Stimulated activated naive B cell treated with anti-CD40 and anti-IgM and Interleukin-4, amounts not matched to agents 10 μg/mL and 1 μg/mL and 100 μg/mL, for 72 hours (primary cell): ENCODE measurements at regions not wholly inside any gene's neighbourhood (a gene's known extent, or its start where the extent isn't known, plus 50 kb on each side); places are given as distances from the start of the nearest gene placed in this dataset.
"Not testable (repeated sequence)": the region's sequence is repeated elsewhere in the genome, so short reads cannot be mapped to it uniquely, and the experiment has no call there.

Source experiments
- ATAC-seq, 2 donors: fragments of 150-1000 bp; cut with Tn5 transposase; replicated peaks; 2 replicates each; pipeline ENCODE4 v1.10.0; 2021; ENCODE audit warnings: moderate library complexity in 1 of 2
- DNase-seq: peaks from one replicate; pipeline ENCODE4 v3.0.0; 2021
- H3K27ac Mint-ChIP-seq: one replicate; pipeline ENCODE4 v1.8.0; 2022; ENCODE audit warnings: mild to moderate bottlenecking, mixed read lengths
- H3K27me3 Mint-ChIP-seq, 2 donors: one replicate each; pipeline ENCODE4 v1.8.0; 2022; ENCODE audit warnings: mixed read lengths in 2 of 2
- H3K36me3 Mint-ChIP-seq, 2 donors: one replicate each; pipeline ENCODE4 v1.8.0; 2022; ENCODE audit warnings: mixed read lengths in 2 of 2, mild to moderate bottlenecking in 1 of 2
- H3K4me1 Mint-ChIP-seq, 2 donors: one replicate each; pipeline ENCODE4 v1.8.0; 2022; ENCODE audit warnings: mixed read lengths in 2 of 2, mild to moderate bottlenecking in 1 of 2
- H3K4me3 Mint-ChIP-seq, 2 donors: one replicate each; pipeline ENCODE4 v1.8.0; 2022; ENCODE audit warnings: mild to moderate bottlenecking in 2 of 2, mixed read lengths in 2 of 2, moderate library complexity in 1 of 2
- H3K9me3 Mint-ChIP-seq, 2 donors: one replicate each; pipeline ENCODE4 v1.8.0; 2022; ENCODE audit warnings: mixed read lengths in 2 of 2, mild to moderate bottlenecking in 1 of 2

DNA sequence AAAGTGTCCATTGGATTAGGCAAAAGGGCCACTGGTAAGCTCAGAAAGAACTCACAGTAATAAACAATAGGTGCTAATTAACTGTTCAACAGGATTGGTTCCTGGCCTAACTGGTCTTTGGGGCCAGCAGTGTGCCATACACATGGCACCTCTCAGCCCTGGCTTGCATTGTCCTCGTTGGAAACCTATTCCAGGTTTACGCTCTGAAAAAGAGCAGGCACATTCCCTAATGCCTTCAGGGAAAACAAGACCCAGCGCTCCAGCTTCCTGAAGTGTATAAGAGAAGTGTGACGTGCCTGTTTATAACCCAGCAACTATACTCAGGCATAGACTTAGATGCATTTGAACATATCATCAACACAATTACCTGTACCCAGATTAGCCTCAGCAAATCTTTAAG, 51.9 kb upstream of the RBM47 start:
- no peak overlapping the region for H3K4me3 Mint-ChIP-seq
- no peaks in the 10 kb centered on the region for H3K36me3 Mint-ChIP-seq
- no peak for DNase-seq
- no peaks in the 10 kb centered on the region for H3K9me3 Mint-ChIP-seq
- peaks cover 9 to 13% of the 10 kb centered on the region in 2 donors for H3K4me1 Mint-ChIP-seq
- no peaks in the 10 kb centered on the region for H3K27me3 Mint-ChIP-seq
- H3K27ac Mint-ChIP-seq, result no peak overlapping the region
- ATAC-seq, result no peak

DNA sequence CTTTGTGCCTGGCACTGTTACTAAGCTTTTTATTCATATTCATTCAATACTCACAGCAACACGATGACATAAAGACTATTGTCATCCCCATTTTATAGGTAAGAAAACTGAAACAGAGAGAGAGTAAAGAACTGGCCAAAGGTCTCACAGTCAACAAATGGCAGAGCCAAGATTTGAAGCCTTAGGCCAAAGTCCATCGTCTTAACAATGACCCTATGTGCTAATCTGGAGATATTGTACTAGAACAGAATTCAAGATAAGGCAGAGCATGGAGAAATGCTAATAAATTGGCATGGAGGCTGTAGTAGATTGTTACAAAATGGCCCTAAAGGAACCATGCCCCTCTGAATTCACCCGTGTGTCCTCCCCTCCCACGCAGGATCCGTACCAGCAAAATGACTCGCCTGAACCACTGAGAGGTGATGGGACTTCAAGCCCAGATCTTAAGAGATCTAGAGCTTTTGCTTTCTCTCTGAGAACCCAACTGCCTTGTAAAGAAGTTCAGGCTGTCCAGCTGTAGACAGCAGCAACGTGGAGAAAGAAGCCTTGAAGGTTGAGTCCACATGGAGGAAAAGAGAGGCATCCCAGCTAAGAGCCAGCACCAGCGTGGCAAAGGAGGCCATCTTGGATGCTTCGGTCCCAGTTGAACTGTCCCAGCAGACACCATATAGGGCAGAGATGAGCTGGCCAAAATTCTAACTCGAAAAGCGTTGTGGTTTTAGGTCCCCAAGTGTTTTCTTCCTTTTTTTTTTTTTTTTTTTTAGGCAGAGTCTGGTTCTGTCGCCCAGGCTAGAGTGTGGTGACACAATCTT, 52.8 kb upstream of the RBM47 start:
- Mint-ChIP-seq H3K4me1 (peaks cover 9 to 13% of the 10 kb centered on the region in 2 donors), H3K4me3 (no peak overlapping the region), H3K9me3 (no peaks in the 10 kb centered on the region), H3K27me3 (no peaks in the 10 kb centered on the region), H3K36me3 (no peaks in the 10 kb centered on the region), H3K27ac (no peak overlapping the region)
- no peak for DNase-seq
- ATAC-seq, result peak in 1 of 2 donors; percentile 52

DNA sequence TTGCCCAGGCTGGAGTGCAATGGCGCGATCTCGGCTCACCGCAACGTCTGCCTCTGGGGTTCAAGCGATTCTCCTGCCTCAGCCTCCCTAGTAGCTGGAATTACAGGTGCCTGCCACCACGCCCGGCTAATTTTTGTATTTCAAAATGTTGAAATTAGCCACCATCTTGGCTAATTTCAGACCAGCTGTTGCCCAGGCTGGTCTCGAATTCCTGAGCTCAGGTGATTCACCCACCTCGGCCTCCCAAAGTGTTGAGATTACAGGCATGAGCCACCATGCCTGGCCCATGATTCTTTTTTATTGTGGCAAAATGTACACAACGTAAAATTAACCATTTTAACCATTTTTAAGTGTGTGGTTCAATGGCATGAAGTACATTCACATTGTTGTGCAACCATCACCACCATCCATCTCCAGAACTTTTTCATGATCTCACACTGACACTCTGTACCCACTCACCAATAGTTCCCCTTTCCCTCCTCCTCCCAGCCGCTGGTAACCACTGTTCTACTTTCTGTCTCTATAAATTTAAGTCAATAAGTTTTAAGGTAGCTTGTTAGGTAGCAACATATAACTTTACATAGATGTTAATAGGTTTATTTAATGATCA, 54.0 kb upstream of the RBM47 start:
- DNase-seq, H3K4me3 Mint-ChIP-seq, H3K9me3 Mint-ChIP-seq, H3K27me3 Mint-ChIP-seq, H3K36me3 Mint-ChIP-seq, H3K27ac Mint-ChIP-seq: not testable (repeated sequence)
- ATAC-seq, result peak; percentile 57 to 78
- H3K4me1 Mint-ChIP-seq, result peaks cover 9 to 13% of the 10 kb centered on the region in 2 donors

DNA sequence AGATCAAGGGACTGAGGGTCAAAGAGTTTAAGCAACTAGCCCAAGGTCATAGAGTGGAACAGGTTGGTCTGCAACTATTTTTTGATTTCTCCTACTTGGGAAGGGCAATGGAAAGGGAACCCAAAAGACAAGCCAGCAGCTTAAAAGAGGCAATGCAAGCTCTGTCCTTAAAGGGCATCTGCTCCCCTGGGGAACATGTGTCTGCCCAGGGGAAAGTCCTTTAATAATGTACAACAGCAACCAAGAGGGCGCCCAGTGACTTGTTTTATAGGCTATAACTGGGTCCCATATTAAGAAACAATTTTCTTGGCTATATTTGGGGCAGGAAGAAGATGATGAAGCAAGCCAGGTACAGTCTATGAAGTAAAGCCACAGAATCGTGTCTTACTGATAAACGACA, 54.7 kb upstream of the RBM47 start:
- no peak overlapping the region for H3K4me3 Mint-ChIP-seq

DNA sequence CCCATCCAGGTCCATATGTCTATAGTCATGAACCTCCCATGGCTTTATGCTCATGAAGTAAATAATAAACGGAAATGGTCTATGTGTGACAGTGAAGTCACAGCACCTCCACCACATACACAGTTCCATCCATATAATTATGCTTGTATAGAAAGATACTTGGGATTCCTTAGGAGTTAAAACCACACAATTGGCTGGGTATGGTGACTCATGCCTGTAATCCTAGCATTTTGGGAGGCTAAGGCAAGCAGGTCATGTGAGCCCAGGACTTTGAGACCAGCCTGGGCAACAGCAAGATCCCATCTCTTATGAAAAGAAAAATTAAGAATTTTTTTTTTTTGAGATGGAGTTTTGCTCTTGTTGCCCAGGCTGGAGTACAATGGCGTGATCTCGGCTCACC, 55.6 kb upstream of the RBM47 start:
- H3K9me3 Mint-ChIP-seq, result no peaks in the 10 kb centered on the region
- ATAC-seq (no peak), DNase-seq (no peak)
- no peaks in the 10 kb centered on the region for H3K27me3 Mint-ChIP-seq
- H3K4me3 Mint-ChIP-seq, result no peak overlapping the region
- no peak overlapping the region for H3K27ac Mint-ChIP-seq
- peaks cover 9 to 13% of the 10 kb centered on the region in 2 donors for H3K4me1 Mint-ChIP-seq
- H3K36me3 Mint-ChIP-seq, result no peaks in the 10 kb centered on the region

More for the DNA sequence above, 54.7 kb upstream of the RBM47 start:
- ATAC-seq (peak; percentile 78 to 79), DNase-seq (no peak)
- H3K4me1 Mint-ChIP-seq, result peaks cover 9 to 13% of the 10 kb centered on the region in 2 donors
- H3K9me3 Mint-ChIP-seq, result no peaks in the 10 kb centered on the region
- no peak overlapping the region for H3K27ac Mint-ChIP-seq
- no peaks in the 10 kb centered on the region for H3K36me3 Mint-ChIP-seq
- no peaks in the 10 kb centered on the region for H3K27me3 Mint-ChIP-seq

DNA sequence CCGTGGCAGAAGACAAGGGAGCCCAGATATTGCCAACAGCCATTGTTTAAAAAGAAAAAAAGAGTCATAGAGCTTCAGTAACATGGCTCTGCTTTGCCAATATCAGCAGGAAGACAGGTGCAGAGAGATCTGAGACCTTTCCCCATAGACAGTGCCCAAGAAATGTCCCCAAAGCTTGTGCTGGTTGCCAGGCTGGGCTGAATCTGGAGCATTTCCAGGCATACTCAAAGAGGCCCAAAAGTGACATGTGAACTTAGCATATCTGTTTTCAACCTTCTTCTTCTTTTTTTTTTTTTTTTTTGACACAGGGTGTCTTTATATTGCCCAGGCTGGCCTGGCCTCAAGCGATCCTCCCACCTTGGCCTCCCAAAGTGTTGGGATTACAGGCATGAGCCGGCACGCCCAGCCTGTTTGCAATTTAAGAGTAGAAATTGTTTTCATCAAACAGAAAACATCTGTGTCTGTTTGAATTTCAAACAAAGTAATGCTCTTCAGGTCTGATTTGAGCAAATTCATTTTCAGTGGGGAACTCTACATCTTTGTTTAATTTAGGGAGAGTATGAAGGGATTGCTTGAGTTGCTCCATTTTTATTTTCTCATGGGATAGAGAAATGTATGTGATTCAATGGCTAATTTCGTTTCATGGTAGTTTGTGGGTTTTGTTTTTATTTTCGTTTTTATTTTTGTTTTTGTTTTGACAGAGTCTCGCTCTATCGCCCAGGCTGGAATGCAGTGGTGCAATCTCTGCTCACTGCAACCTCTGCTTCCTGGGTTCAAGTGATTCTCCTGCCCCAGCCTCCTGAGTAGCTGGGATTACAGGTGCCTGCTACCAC, 56.6 kb upstream of the RBM47 start:
- H3K27ac Mint-ChIP-seq, result no peak overlapping the region
- ATAC-seq (no peak), DNase-seq (no peak)
- no peaks in the 10 kb centered on the region for H3K36me3 Mint-ChIP-seq
- no peaks in the 10 kb centered on the region for H3K27me3 Mint-ChIP-seq
- no peak overlapping the region for H3K4me3 Mint-ChIP-seq
- H3K9me3 Mint-ChIP-seq, result no peaks in the 10 kb centered on the region
- peaks cover 9 to 13% of the 10 kb centered on the region in 2 donors for H3K4me1 Mint-ChIP-seq

DNA sequence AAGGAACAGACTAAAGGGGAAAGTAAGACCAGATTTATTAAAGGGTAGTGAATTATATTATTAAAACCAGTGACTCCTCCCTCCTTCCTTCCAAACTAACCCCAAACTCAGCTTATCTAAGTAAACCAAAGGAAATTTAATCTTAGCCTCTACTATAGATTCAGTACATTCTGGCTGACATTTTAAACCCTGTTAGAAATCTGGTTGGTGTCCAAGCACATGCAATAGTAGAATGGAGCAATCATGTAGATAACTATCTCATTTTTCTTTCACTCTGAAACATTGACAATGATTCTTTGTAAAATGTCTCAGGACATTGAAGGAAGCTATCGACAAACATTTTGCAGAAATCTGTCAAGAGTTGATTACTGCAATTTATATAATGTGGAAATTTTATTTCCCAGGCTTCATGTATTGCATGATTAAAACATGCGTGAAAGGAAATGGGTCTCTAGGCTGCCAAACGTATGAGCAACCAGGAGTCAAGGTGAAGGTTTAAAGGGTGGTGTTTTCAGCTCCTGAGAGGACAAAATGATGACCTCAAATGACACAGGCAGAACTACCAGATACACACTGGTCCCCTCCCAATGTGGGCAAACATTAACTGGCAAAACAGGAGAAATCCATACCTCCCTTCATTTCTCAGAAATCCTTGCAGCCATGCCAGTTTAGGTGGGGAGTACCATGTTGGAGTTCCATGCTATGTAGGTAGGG, 58.2 kb upstream of the RBM47 start:
- no peaks in the 10 kb centered on the region for H3K36me3 Mint-ChIP-seq
- peaks cover 0 to 4% of the 10 kb centered on the region in 2 donors for H3K27me3 Mint-ChIP-seq
- peaks cover 6 to 13% of the 10 kb centered on the region in 2 donors for H3K4me1 Mint-ChIP-seq
- no peak overlapping the region for H3K4me3 Mint-ChIP-seq
- no peak for DNase-seq
- no peak for ATAC-seq
- H3K9me3 Mint-ChIP-seq, result peaks cover 0 to 4% of the 10 kb centered on the region in 2 donors
- no peak overlapping the region for H3K27ac Mint-ChIP-seq

DNA sequence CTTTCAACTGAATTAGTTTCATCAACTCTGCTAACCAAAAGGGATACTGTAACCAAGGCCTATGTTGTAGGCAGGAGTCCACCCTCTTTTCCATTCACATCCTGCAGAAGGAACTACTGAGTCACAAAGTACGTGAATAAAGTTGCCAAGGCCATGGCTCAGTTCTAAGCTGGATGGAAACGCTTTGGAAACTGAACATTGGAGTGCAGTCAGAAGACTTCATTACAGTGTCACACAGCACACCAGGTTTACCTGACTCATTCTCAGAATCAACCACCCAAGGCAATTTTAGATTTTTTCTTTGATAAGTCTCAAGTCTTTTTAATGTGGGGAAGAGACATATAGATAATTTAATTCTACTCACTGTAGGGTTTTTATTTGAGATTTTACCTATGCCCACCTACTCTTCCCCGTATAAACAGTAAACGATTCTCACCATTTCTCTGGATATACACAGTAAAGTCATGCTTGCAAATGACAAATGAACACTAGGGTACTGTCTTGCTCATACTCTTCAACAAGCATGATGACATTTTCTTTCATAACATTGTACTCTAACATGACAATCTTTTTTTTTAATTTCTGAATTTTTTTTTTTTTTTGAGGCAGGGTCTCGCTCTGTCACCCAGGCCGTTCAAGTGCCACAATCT, 58.9 kb upstream of the RBM47 start:
- Mint-ChIP-seq H3K27me3 (peaks cover 0 to 4% of the 10 kb centered on the region in 2 donors), H3K4me1 (peaks cover 6 to 12% of the 10 kb centered on the region in 2 donors), H3K27ac (no peak overlapping the region), H3K4me3 (no peak overlapping the region), H3K9me3 (peaks cover 0 to 4% of the 10 kb centered on the region in 2 donors), H3K36me3 (no peaks in the 10 kb centered on the region)
- ATAC-seq (no peak), DNase-seq (no peak)

DNA sequence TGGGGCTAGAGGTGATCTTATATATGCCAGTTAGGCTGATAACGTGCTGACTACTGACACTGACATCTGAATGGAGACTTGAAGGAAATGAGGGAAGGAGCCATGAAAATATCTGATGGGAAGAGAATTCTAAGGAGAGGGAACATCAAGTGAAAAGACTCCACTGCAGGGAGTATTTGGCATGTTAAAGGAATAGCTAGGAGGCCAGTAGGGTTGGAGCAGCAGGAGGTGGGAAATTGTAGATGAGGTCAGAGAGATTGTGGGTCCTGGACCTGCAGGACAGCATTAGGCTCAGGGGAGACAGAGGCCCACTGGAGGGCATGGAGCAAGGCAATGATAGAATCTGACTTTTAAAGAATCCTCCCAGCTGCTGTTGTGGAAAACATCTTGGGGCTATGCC, 55.8 kb upstream of the NSUN7 start:
- no peak for ATAC-seq
- H3K4me1 Mint-ChIP-seq, result no peaks in the 10 kb centered on the region
- H3K27ac Mint-ChIP-seq, result no peak overlapping the region

DNA sequence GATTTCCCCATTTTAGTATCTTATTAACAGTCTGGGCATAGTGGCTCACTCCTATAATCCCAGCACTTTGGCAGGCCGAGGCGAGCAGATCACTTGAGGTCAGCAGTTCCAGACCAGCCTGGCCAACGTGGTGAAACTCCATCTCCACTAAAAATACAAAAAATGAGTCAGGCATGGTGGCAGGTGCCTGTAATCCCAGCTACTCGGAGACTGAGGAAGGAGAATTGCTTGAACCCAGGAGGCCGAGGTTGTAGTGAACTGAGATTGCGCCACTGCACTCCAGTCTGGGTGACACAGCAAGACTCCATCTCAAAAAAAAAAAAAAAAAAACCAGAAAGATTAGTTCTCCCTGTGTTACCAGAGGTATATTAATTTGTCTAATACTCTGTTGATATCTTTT, 52.3 kb upstream of the NSUN7 start:
- H3K4me1 Mint-ChIP-seq, DNase-seq, H3K27ac Mint-ChIP-seq, H3K27me3 Mint-ChIP-seq, H3K9me3 Mint-ChIP-seq, ATAC-seq, H3K36me3 Mint-ChIP-seq, H3K4me3 Mint-ChIP-seq: not testable (repeated sequence)

More for the DNA sequence above, 55.8 kb upstream of the NSUN7 start:
- no peak for DNase-seq
- Mint-ChIP-seq H3K9me3 (peaks cover 0 to 4% of the 10 kb centered on the region in 2 donors), H3K27me3 (peaks cover 0 to 4% of the 10 kb centered on the region in 2 donors), H3K36me3 (no peaks in the 10 kb centered on the region), H3K4me3 (no peak overlapping the region)

DNA sequence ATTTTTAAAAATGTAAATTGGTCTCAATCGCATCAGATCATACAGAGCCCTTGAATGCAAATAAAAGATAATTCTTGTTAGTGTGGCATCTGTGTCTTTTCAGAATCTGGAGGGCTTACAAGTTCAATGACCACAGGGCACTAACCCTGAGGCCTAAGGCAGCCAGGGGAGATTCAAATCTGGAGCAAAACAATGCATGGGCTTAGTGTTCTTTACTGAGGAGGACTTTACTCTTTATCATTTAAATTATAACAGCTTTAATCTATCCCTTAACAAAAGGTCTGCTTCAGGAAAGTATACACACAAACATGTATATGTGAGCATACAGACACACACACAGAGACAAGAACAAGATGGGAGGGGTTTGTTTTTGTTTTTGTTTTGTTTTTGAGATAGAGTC, 51.0 kb upstream of the NSUN7 start:
- Mint-ChIP-seq H3K4me3 (no peak overlapping the region), H3K4me1 (peaks cover 5 to 12% of the 10 kb centered on the region in 2 donors), H3K36me3 (no peaks in the 10 kb centered on the region), H3K27me3 (no peaks in the 10 kb centered on the region), H3K27ac (no peak overlapping the region), H3K9me3 (no peaks in the 10 kb centered on the region)
- no peak for DNase-seq
- no peak for ATAC-seq

DNA sequence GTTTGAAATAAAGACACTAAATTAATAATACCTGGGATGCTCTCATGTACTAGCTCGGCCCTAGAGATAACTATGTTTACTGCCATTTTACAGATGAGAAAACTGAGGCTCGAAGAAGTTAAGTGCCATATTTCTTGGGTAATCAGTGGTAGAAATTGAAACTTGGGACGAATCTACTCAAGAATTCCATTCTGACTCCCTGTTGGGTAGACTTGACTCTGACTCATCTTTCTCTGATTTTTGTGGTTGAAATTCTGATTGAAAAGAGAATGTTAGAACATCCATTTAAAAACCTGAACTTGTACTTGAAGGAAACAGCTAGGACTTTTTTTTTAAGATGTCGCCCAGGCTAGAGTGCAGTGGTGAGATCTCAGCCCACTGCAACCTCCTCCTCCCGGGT, 50.1 kb upstream of the NSUN7 start:
- no peaks in the 10 kb centered on the region for H3K36me3 Mint-ChIP-seq
- no peaks in the 10 kb centered on the region for H3K9me3 Mint-ChIP-seq
- ATAC-seq (peak in 1 of 2 donors; percentile 39), DNase-seq (no peak)
- H3K4me3 Mint-ChIP-seq, result no peak overlapping the region
- no peaks in the 10 kb centered on the region for H3K27me3 Mint-ChIP-seq
- peaks cover 5 to 12% of the 10 kb centered on the region in 2 donors for H3K4me1 Mint-ChIP-seq
- H3K27ac Mint-ChIP-seq, result no peak overlapping the region
